ENCODE measurements at regions not wholly inside any gene's neighbourhood (a gene's known extent, or its start where the extent isn't known, plus 50 kb on each side); places are given as distances from the start of the nearest gene placed in this dataset.

- no peak for TF ChIP-seq POLR2A (IDR thresholded peaks at IDR 0.05; ENCODE audit: low read depth, low read length)
- no peak for TF ChIP-seq CTCF (IDR thresholded peaks at IDR 0.05; ENCODE audit: extremely low read depth in 1 of 2, insufficient read depth in 1 of 2, low read depth in 1 of 2, low read length in 2 of 2)
- TF ChIP-seq POLR2AphosphoS5 (IDR thresholded peaks at IDR 0.05; ENCODE audit: insufficient read depth, low read depth, low read length): no peak
- TF ChIP-seq MAX (IDR thresholded peaks at IDR 0.05; ENCODE audit: insufficient read depth, insufficient read length): no peak
- TF ChIP-seq GATA2 (IDR thresholded peaks at IDR 0.05; ENCODE audit: insufficient read depth, insufficient read length, low read depth, low read length): no peak
Observed at GRCh38 chr9:30478684-30479083, 1905.8 kb upstream of the ACO1 start.
